ENCODE measurements at regions not wholly inside any gene's neighbourhood (a gene's known extent, or its start where the extent isn't known, plus 50 kb on each side); places are given as distances from the start of the nearest gene placed in this dataset.
"Not testable (repeated sequence)": the region's sequence is repeated elsewhere in the genome, so short reads cannot be mapped to it uniquely, and the experiment has no call there.

- Histone ChIP-seq H3K4me1 (ENCODE audit: control insufficient read depth, insufficient read depth, low read length, unreplicated experiment) (peaks cover 9% of the 10 kb centered on the region), H3K27me3 (ENCODE audit: insufficient read depth, low read length) (no peaks in the 10 kb centered on the region), H3K27ac (ENCODE audit: low read depth, low read length) (no peak overlapping the region), H3K36me3 (ENCODE audit: insufficient read depth, low read length) (no peaks in the 10 kb centered on the region), H3K79me2 (ENCODE audit: control insufficient read depth, insufficient read depth, low read length, unreplicated experiment) (no peaks in the 10 kb centered on the region), H2AFZ (ENCODE audit: low read length, unreplicated experiment) (no peak overlapping the region), H3K4me3 (ENCODE audit: low read depth, low read length) (no peak overlapping the region)
These were observed 272.0 kb upstream of the DSEL start for GRCh38 chr18:67788310-67789164.

DNA sequence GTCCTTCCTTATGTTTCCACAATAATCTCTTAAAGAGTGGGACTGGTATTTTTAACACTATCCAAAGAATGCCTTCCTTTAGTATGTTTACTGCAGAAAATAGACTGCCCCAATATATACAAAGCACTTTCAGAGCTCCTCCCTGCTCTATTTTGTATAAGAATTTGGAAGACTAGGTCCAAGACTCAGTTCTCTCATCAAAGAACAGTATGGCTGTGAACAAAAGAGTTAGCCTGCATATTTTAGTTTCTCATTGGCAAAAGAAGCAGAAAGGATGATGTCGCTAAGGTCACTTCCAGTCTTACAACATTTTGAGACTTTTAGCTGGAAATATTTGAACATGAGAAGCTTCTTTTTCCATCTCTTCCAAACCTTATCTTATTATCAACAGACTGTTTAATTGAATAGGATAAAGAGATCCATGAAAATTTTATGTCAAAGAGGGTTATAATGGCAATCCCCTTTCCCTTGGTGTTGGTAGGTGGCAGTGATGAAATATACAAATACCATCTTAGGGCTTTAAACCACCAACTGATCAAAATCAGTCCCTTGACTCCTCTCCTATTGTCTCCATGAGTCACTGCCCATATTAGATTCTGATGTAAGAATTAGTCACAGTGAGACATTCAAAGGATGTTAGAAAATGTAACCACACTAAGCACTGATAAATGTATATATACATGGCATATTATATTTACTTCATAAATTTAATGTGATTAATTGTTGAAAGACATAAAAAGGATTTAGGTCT, 266.9 kb upstream of the DSEL start:
- H2AFZ ChIP-seq (ENCODE audit: low read length, unreplicated experiment) = peak overlapping the region; percentile 78
- peaks cover 18% of the 10 kb centered on the region for H3K4me1 ChIP-seq (ENCODE audit: control insufficient read depth, insufficient read depth, low read length, unreplicated experiment)
- no peaks in the 10 kb centered on the region for H3K36me3 ChIP-seq (ENCODE audit: insufficient read depth, low read length)
- H3K27ac ChIP-seq (ENCODE audit: low read depth, low read length) = peak overlapping the region; percentile 82
- H3K4me3 ChIP-seq (ENCODE audit: low read depth, low read length) = no peak overlapping the region
- no peaks in the 10 kb centered on the region for H3K79me2 ChIP-seq (ENCODE audit: control insufficient read depth, insufficient read depth, low read length, unreplicated experiment)
- H3K27me3 ChIP-seq (ENCODE audit: insufficient read depth, low read length) = no peaks in the 10 kb centered on the region

DNA sequence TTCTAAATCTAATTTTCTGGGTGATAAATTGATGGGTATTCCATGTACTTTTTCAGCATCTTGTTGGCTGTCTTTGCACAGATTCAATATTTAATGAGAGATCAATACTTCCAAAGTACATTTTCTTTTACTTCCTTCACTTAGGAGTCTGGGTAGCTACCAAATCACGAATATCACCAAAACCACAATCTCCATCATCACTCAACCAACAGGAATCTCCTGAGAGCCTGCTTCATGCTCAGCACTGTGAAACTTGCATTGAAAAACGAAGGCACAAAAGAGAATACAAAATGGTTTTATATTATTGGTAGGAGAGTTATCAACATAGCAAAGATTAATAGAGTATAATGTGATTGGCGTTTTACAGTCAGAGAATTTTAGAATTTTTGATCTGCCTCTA, 261.5 kb upstream of the DSEL start:
- no peak overlapping the region for H2AFZ ChIP-seq (ENCODE audit: low read length, unreplicated experiment)
- no peaks in the 10 kb centered on the region for H3K27me3 ChIP-seq (ENCODE audit: insufficient read depth, low read length)
- no peaks in the 10 kb centered on the region for H3K79me2 ChIP-seq (ENCODE audit: control insufficient read depth, insufficient read depth, low read length, unreplicated experiment)
- no peaks in the 10 kb centered on the region for H3K36me3 ChIP-seq (ENCODE audit: insufficient read depth, low read length)
- no peak overlapping the region for H3K4me3 ChIP-seq (ENCODE audit: low read depth, low read length)
- no peak overlapping the region for H3K27ac ChIP-seq (ENCODE audit: low read depth, low read length)
- peaks cover 8% of the 10 kb centered on the region for H3K4me1 ChIP-seq (ENCODE audit: control insufficient read depth, insufficient read depth, low read length, unreplicated experiment)

DNA sequence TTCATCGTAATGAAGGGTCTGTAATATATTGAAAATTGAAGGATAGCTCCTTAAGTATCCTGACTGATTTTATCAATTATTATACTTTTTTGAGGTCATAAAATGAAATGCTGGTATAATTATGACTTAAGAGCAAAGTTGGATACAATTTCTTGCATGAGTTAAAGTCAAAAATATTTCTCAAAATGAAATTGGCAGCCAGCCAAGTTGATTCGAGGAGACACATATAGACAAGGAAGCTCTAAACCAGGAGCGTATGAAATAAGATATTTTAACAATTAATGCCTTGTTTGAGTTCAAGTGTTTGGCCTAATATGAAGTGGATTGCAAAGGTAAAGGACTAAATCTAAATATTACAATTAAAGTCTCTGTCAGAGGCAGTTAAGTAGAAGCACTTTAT, 260.4 kb upstream of the DSEL start:
- no peaks in the 10 kb centered on the region for H3K36me3 ChIP-seq (ENCODE audit: insufficient read depth, low read length)
- no peak overlapping the region for H3K4me3 ChIP-seq (ENCODE audit: low read depth, low read length)
- H3K27ac ChIP-seq (ENCODE audit: low read depth, low read length) = no peak overlapping the region
- no peaks in the 10 kb centered on the region for H3K79me2 ChIP-seq (ENCODE audit: control insufficient read depth, insufficient read depth, low read length, unreplicated experiment)
- peaks cover 12% of the 10 kb centered on the region for H3K4me1 ChIP-seq (ENCODE audit: control insufficient read depth, insufficient read depth, low read length, unreplicated experiment)
- no peak overlapping the region for H2AFZ ChIP-seq (ENCODE audit: low read length, unreplicated experiment)
- H3K27me3 ChIP-seq (ENCODE audit: insufficient read depth, low read length) = no peaks in the 10 kb centered on the region

DNA sequence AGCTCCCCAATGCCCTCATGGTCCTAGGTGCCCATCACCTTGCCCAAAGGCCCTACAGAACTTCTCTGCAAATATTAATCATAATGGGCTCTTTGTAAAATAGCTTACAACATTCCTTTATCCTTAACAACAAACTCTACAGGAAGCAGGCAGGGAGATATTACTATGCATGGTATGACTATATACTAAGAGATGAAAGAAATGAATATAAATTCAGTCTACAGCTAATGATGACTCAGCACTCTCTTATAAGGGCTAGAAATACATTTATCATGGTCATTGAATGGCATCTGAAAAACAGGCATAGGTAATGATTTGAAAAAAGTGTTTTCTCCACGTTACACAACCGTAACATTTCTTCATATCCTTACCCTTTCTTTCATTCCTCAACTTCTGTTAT, 254.8 kb upstream of the DSEL start:
- no peak overlapping the region for H2AFZ ChIP-seq (ENCODE audit: low read length, unreplicated experiment)
- H3K27ac ChIP-seq (ENCODE audit: low read depth, low read length) = peak overlapping the region; percentile 38
- H3K4me3 ChIP-seq (ENCODE audit: low read depth, low read length) = no peak overlapping the region
- H3K79me2 ChIP-seq (ENCODE audit: control insufficient read depth, insufficient read depth, low read length, unreplicated experiment) = no peaks in the 10 kb centered on the region
- no peaks in the 10 kb centered on the region for H3K36me3 ChIP-seq (ENCODE audit: insufficient read depth, low read length)
- peaks cover 32% of the 10 kb centered on the region for H3K4me1 ChIP-seq (ENCODE audit: control insufficient read depth, insufficient read depth, low read length, unreplicated experiment)
- H3K27me3 ChIP-seq (ENCODE audit: insufficient read depth, low read length) = no peaks in the 10 kb centered on the region

- peak overlapping the region; percentile 51 for H2AFZ ChIP-seq (ENCODE audit: low read length, unreplicated experiment)
These were observed 254.0 kb upstream of the DSEL start for GRCh38 chr18:67770520-67770919.

DNA sequence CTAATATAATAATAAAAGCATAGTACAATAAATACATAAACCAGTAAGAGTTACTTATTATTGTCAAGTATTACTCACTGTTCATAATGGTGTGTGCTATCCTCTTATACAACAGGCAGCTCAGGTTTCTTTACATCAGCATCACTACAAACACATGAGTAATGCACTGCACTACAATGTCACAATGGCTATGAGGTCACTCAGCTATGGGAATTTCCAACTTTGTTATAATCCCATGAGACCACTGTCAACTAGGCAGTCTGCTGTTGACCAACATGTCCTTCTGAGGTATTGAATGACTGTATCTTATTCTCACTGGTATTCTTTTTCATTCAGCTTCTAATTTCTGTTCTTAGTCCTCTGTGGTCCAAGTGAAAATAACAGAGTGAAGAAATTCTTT, 250.4 kb upstream of the DSEL start:
- H3K4me3 ChIP-seq (ENCODE audit: low read depth, low read length) = no peak overlapping the region
- H3K27me3 ChIP-seq (ENCODE audit: insufficient read depth, low read length) = no peaks in the 10 kb centered on the region
- H3K79me2 ChIP-seq (ENCODE audit: control insufficient read depth, insufficient read depth, low read length, unreplicated experiment) = no peaks in the 10 kb centered on the region
- peaks cover 23% of the 10 kb centered on the region for H3K4me1 ChIP-seq (ENCODE audit: control insufficient read depth, insufficient read depth, low read length, unreplicated experiment)
- no peak overlapping the region for H2AFZ ChIP-seq (ENCODE audit: low read length, unreplicated experiment)
- H3K36me3 ChIP-seq (ENCODE audit: insufficient read depth, low read length) = no peaks in the 10 kb centered on the region
- H3K27ac ChIP-seq (ENCODE audit: low read depth, low read length) = peak overlapping the region; percentile 88

More at GRCh38 chr18:67770520-67770919, 254.0 kb upstream of the DSEL start:
- 0 out of 2 replicates have a peak overlapping the region, but pooled peaks have one; percentile 38 for H3K27ac ChIP-seq (ENCODE audit: low read depth, low read length)
- H3K27me3 ChIP-seq (ENCODE audit: insufficient read depth, low read length) = no peaks in the 10 kb centered on the region
- no peak overlapping the region for H3K4me3 ChIP-seq (ENCODE audit: low read depth, low read length)
- peaks cover 32% of the 10 kb centered on the region for H3K4me1 ChIP-seq (ENCODE audit: control insufficient read depth, insufficient read depth, low read length, unreplicated experiment)
- no peaks in the 10 kb centered on the region for H3K36me3 ChIP-seq (ENCODE audit: insufficient read depth, low read length)
- no peaks in the 10 kb centered on the region for H3K79me2 ChIP-seq (ENCODE audit: control insufficient read depth, insufficient read depth, low read length, unreplicated experiment)

GRCh38 chr18:67752211-67752610, 235.7 kb upstream of the DSEL start:
- H3K4me3 ChIP-seq (ENCODE audit: low read depth, low read length); H3K36me3 ChIP-seq (ENCODE audit: insufficient read depth, low read length); H3K79me2 ChIP-seq (ENCODE audit: control insufficient read depth, insufficient read depth, low read length, unreplicated experiment); H2AFZ ChIP-seq (ENCODE audit: low read length, unreplicated experiment); H3K27ac ChIP-seq (ENCODE audit: low read depth, low read length); H3K27me3 ChIP-seq (ENCODE audit: insufficient read depth, low read length); H3K4me1 ChIP-seq (ENCODE audit: control insufficient read depth, insufficient read depth, low read length, unreplicated experiment): not testable (repeated sequence)

- no peaks in the 10 kb centered on the region for H3K4me1 ChIP-seq (ENCODE audit: control insufficient read depth, insufficient read depth, low read length, unreplicated experiment)
- H2AFZ ChIP-seq (ENCODE audit: low read length, unreplicated experiment) = no peak overlapping the region
- no peaks in the 10 kb centered on the region for H3K36me3 ChIP-seq (ENCODE audit: insufficient read depth, low read length)
- no peaks in the 10 kb centered on the region for H3K27me3 ChIP-seq (ENCODE audit: insufficient read depth, low read length)
- H3K27ac ChIP-seq (ENCODE audit: low read depth, low read length) = no peak overlapping the region
- H3K4me3 ChIP-seq (ENCODE audit: low read depth, low read length) = no peak overlapping the region
- no peaks in the 10 kb centered on the region for H3K79me2 ChIP-seq (ENCODE audit: control insufficient read depth, insufficient read depth, low read length, unreplicated experiment)
These were observed 226.4 kb upstream of the DSEL start for GRCh38 chr18:67742954-67743353.

- no peaks in the 10 kb centered on the region for H3K36me3 ChIP-seq (ENCODE audit: insufficient read depth, low read length)
- H3K4me1 ChIP-seq (ENCODE audit: control insufficient read depth, insufficient read depth, low read length, unreplicated experiment) = no peaks in the 10 kb centered on the region
These were observed 226.0 kb upstream of the DSEL start for GRCh38 chr18:67742525-67742924.

GRCh38 chr18:67735506-67735905, 219.0 kb upstream of the DSEL start:
- Histone ChIP-seq H2AFZ (ENCODE audit: low read length, unreplicated experiment) (no peak overlapping the region), H3K27ac (ENCODE audit: low read depth, low read length) (no peak overlapping the region), H3K4me3 (ENCODE audit: low read depth, low read length) (no peak overlapping the region), H3K27me3 (ENCODE audit: insufficient read depth, low read length) (no peaks in the 10 kb centered on the region), H3K4me1 (ENCODE audit: control insufficient read depth, insufficient read depth, low read length, unreplicated experiment) (peaks cover 28% of the 10 kb centered on the region), H3K36me3 (ENCODE audit: insufficient read depth, low read length) (no peaks in the 10 kb centered on the region), H3K79me2 (ENCODE audit: control insufficient read depth, insufficient read depth, low read length, unreplicated experiment) (no peaks in the 10 kb centered on the region)

More at GRCh38 chr18:67742525-67742924, 226.0 kb upstream of the DSEL start:
- no peaks in the 10 kb centered on the region for H3K27me3 ChIP-seq (ENCODE audit: insufficient read depth, low read length)
- H3K27ac ChIP-seq (ENCODE audit: low read depth, low read length) = no peak overlapping the region
- H3K4me3 ChIP-seq (ENCODE audit: low read depth, low read length) = no peak overlapping the region
- no peak overlapping the region for H2AFZ ChIP-seq (ENCODE audit: low read length, unreplicated experiment)
- no peaks in the 10 kb centered on the region for H3K79me2 ChIP-seq (ENCODE audit: control insufficient read depth, insufficient read depth, low read length, unreplicated experiment)
